ENCODE measurements at regions not wholly inside any gene's neighbourhood (a gene's known extent, or its start where the extent isn't known, plus 50 kb on each side); places are given as distances from the start of the nearest gene placed in this dataset.

GRCh38 chr6:166693880-166694279 lies 66.8 kb upstream of the RPS6KA2 start:
- DNase-seq (ENCODE audit: low spot score), result no peak

GRCh38 chr6:166692723-166693302 lies 65.8 kb upstream of the RPS6KA2 start:
- no peak for DNase-seq (ENCODE audit: low spot score)

- DNase-seq (ENCODE audit: low spot score), result no peak
Observed at GRCh38 chr6:166691746-166692145, 64.7 kb upstream of the RPS6KA2 start.

GRCh38 chr6:166691199-166691598 lies 64.1 kb upstream of the RPS6KA2 start:
- DNase-seq (ENCODE audit: low spot score), result no peak

GRCh38 chr6:166689687-166690086 lies 62.6 kb upstream of the RPS6KA2 start:
- no peak for DNase-seq (ENCODE audit: low spot score)

- DNase-seq (ENCODE audit: low spot score), result no peak
Observed at GRCh38 chr6:166688901-166689300, 61.9 kb upstream of the RPS6KA2 start.

GRCh38 chr6:166687879-166688205 lies 60.8 kb upstream of the RPS6KA2 start:
- DNase-seq (ENCODE audit: low spot score), result peak; percentile 32

- no peak for DNase-seq (ENCODE audit: low spot score)
Observed at GRCh38 chr6:166687070-166687878, 60.2 kb upstream of the RPS6KA2 start.

- no peak for DNase-seq (ENCODE audit: low spot score)
Observed at GRCh38 chr6:166686317-166686716, 59.3 kb upstream of the RPS6KA2 start.

GRCh38 chr6:166684866-166685265 lies 57.8 kb upstream of the RPS6KA2 start:
- no peak for DNase-seq (ENCODE audit: low spot score)

GRCh38 chr6:166684170-166684569 lies 57.1 kb upstream of the RPS6KA2 start:
- DNase-seq (ENCODE audit: low spot score), result no peak

- DNase-seq (ENCODE audit: low spot score), result no peak
Observed at GRCh38 chr6:166683477-166683876, 56.4 kb upstream of the RPS6KA2 start.

- DNase-seq (ENCODE audit: low spot score), result no peak
Observed at GRCh38 chr6:166679566-166679965, 52.5 kb upstream of the RPS6KA2 start.

GRCh38 chr6:166678426-166678825 lies 51.4 kb upstream of the RPS6KA2 start:
- no peak for DNase-seq (ENCODE audit: low spot score)

GRCh38 chr6:166677941-166678340 lies 50.9 kb upstream of the RPS6KA2 start:
- DNase-seq (ENCODE audit: low spot score), result no peak

Data from SK-N-DZ (cell line).